GM18867 (cell line): ENCODE measurements at regions not wholly inside any gene's neighbourhood (a gene's known extent, or its start where the extent isn't known, plus 50 kb on each side); places are given as distances from the start of the nearest gene placed in this dataset.
"Not testable (repeated sequence)": the region's sequence is repeated elsewhere in the genome, so short reads cannot be mapped to it uniquely, and the experiment has no call there.

Source experiments
- ATAC-seq: cut with Tn5 transposase; IDR thresholded peaks from one replicate; pipeline ENCODE4 v1.9.1; 2021; ENCODE audit warnings: mild to moderate bottlenecking, moderate library complexity; ENCODE audit not compliant: unreplicated experiment

DNA sequence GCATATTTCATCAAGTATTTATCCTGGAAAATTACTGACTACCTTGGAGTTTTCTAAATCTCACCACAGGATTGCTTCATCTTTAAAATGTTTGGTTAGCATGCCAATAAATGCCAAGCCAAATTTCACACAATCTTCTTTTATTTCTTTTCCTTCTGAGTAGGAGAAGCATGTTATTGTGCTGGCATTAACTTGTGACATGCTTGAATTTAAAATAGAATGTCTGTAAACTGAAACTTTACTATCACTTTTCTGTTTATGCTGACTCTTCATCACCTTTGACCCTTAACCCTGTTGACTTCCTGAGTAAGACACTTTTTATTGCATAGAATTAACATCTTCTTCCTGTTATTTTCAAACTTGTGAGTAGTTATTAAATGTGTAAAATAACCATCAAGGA lies 56.2 kb upstream of the LRRTM4 start:
- ATAC-seq: no peak

DNA sequence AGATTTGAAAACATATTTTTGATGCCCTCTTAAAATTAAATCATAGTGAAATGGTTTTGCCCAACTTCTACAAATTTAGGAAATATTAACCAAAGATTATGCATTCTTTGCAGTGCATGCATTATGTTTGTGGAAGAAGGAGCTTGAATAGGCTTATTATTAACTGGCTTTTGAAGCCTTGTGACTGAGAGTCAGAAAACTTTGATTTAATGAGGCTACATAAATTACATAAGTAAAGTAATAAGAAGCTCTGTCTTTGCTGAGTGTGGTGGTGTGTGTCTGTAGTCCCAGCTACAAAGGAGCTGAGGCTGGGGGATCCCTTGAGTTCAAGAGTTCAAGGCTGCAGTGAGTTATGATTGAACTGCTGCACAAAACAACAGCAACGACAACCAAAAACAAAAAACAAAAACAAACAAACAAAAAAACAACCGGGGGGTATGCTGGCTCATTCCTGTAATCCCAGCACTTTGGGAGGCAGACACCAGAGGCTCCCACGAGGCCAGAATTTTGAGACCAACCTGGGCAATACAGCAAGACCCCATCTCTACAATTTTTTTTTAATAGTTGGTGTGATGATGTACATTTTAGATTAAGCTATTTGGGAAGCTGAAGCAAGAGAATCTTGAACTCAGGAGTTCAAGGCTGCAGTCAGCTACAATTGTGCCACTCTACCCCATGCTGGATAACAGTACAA lies 57.0 kb upstream of the LRRTM4 start:
- no peak for ATAC-seq

DNA sequence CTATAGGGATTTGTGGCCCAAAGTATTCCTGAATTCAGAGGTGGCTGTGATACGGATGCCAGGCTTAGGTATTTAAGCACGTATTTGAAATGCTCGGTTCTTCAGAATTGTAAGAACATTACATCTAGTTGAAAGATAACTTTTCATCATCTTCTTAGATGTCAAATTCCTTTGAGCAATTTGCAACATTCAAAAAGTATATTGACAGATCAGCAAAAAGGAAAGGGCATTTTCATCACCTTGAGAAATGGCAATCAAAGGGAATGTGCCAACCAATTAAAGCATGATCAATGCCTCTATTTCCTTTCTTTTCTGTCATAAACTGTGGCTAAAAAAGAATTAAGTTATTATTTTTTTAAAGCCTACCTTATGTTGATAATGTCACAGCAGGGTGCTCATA lies 66.3 kb upstream of the LRRTM4 start:
- ATAC-seq: no peak

DNA sequence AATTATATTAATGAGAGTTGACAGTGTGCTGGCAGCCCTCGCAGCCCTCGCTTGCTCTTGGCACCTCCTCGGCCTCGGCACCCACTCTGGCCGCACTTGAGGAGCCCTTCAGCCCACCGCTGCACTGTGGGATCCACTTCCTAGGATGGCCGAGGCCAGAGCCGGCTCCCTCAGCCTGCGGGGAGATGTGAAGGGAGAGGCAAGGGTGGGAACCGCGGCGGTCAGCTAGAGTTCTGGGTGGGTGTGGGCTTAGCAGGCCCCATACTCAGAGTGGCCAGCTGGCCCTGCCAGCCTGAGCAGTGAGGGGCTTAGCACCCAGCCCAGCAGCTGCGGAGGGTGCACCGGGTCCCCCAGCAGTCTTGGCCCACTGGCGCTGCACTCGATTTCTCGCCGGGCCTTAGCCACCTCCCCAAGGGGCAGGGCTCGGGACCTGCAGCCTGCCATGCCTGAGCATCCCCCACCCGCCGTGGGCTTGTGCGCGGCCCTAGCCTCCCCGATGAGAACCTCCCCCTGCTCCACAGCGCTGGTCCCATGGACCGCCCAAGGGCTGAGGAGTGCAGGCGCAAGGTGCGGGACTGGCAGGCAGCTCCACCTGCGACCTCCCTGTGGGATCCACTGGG lies 68.2 kb upstream of the LRRTM4 start:
- ATAC-seq: no peak

- not testable (repeated sequence) for ATAC-seq
Measured at GRCh38 chr2:77592955-77593354, 70.8 kb upstream of the LRRTM4 start.

- ATAC-seq: no peak
Measured at GRCh38 chr2:77602771-77603170, 80.6 kb upstream of the LRRTM4 start.

DNA sequence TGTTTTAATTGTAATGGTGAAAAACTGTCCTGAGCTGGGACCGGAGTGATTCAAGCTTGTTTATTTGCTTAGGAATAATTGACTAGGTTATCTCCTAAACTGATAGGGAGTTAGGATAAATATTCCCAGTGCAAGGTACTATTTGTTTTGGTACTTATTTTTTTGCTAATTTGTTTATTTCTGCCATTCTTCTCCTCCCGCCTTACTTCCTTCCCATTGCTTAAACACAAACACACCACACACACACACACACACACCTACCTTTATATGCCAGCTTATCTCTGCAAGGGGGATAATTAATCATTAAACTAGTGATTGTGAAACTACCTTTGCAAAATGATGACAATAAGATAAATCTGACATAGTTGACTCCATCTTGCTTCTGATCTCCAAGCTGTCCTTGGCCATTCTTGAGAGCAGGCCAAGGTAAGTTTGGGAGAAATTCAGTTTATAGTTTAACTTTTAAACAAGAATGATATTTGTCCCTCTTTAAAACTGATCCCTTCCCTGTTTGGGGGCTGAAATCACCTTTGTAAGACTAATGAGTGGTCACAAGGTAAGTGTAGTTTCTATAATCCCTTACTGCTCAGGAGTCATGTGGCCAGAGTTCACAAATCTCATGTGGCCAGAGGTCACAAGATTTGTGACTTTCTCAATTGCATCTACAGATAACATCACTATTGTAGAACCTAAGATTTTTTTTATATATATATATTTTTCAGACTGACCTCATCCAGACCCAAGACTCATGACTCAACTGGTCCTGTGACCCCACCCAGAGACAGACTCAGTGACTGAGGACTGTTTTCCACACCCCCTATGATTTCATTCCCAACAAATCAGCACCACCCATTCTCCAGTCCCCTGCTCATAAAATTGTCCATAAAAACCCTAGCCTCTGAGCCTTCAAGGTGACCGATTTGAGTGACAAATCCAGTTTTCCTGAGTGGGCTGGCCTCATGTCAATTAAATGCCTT lies 83.1 kb upstream of the LRRTM4 start:
- ATAC-seq: no peak

- ATAC-seq: no peak
Measured at GRCh38 chr2:77608510-77608909, 86.3 kb upstream of the LRRTM4 start.

GRCh38 chr2:77629539-77629938 lies 107.4 kb upstream of the LRRTM4 start:
- ATAC-seq: no peak

GRCh38 chr2:77631007-77631406 lies 108.8 kb upstream of the LRRTM4 start:
- no peak for ATAC-seq

GRCh38 chr2:77633601-77634000 lies 111.4 kb upstream of the LRRTM4 start:
- ATAC-seq: no peak

- ATAC-seq: no peak
Measured at GRCh38 chr2:77640924-77641323, 118.7 kb upstream of the LRRTM4 start.

- ATAC-seq: no peak
Measured at GRCh38 chr2:77642339-77642738, 120.2 kb upstream of the LRRTM4 start.

DNA sequence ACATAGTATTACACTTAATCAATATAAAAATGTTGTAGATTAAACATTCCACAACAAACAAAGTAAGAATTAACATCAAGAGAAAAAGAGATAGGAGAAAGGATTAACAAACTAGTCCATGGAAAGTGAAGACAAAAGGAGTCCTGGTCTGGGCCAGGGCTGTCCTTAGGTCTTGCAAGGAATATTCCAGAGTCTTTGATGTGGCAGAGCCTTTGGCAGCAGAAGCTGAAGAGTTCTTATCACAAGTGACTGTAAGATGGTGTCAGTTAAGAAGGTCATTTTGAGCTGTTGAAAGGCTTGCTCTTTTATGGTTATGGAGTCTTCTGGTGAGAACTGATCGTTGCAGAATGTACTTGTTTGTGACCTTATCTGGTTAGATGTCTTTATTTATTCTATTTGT lies 127.7 kb upstream of the LRRTM4 start:
- no peak for ATAC-seq

- ATAC-seq: no peak
Measured at GRCh38 chr2:77652499-77652898, 130.3 kb upstream of the LRRTM4 start.

DNA sequence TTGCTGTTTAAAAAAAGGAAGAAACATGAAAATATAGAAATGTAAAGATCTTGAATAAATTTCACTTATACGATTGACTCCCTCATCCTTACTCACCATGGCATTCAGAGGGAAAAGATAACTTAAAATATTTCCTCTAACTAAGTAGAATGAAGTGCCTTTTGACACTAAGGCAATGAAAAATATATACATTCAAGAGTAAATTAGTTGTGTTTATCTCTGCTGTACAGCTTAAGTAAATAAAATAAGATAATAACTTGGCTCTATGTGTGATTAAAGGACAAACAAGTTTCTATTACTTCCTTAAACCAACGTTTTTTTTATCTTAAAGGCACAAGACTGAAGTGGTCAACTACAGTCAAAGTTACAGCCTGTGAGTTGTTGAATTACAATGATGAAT lies 142.3 kb upstream of the LRRTM4 start:
- no peak for ATAC-seq

DNA sequence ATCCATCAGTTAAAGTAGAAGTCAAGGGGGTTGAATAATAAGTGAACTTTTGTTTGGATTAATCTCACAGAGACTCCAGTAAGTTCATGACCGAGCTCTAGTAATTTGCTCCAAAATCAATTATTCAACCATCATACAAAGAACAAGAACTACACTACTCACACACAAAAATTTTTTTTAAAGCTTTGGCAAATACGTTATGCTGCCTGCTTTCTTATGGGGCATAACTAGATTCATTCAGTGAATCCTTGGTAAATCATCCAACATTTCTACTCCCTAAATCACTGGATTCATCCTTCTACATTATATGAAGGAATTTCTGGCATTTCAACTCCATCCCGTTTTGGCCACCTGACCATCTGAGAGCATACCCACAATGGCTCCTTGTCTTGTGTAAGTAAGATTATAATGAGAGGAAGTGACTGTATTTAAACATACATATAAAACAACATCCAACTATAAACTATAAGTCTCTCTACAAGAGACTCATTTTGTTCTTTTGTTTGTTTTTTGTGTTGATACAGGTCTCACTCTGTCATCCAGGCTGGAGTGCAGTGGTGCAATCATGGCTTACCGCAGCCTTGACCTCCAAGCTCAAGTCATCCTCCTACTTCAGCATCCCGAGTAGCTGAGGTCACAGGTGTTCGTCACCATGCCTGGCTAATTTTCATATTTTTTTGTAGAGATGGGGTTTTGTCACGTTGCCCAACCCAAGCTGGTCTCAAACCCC lies 144.2 kb upstream of the LRRTM4 start:
- ATAC-seq: no peak

DNA sequence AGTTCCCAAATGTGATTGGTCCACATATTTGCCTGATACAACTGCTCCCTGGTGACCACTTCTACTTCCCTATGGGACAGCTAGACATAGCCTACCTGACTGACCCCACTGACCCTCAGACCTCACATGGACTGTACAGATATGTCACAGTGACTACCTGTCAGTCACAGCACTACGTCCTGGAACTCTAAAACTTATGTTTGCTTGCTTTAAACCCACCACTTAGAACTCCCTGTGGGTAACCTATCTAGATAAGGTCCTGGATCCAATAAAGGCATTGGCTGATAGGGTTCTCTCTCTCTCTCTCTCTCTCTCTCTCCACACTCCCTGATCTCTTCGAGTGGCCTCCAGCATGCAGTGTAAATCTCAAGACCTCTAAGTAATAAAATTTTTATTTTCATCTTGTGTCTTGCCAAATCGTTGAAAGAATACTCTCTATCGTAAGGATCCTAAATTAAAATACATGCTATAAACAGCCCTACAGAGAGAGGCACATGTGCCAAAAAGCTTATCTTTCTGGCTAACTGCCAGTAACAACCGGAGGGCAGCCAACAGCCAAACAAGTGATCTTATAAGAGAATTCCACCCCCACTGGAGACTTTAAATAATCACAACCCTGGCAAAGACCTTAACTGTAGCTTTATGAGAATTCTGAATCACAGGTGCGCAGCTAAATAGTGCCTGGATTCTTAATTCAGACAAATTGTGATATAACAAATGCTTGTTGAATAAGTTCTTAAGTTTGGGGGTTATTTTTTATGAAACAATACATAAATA lies 162.6 kb upstream of the LRRTM4 start:
- not testable (repeated sequence) for ATAC-seq

DNA sequence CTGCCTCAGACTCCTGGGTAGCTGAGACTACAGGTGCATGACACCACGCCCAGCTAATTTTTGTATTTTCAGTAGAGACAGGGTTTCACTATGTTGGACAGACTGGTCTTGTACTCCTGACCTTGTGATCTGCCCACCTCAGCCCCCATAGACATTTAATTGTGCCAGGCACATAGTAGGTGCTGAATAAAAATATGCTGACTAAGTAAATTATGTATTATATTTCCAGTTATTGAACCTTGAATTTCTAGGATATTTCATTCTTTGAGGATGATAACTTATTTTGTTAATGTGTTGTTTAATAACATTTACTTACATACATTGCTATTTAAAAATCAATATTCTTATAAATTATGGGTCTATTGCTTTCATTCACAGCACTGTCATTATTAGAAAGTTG lies 190.4 kb upstream of the LRRTM4 start:
- ATAC-seq: no peak

DNA sequence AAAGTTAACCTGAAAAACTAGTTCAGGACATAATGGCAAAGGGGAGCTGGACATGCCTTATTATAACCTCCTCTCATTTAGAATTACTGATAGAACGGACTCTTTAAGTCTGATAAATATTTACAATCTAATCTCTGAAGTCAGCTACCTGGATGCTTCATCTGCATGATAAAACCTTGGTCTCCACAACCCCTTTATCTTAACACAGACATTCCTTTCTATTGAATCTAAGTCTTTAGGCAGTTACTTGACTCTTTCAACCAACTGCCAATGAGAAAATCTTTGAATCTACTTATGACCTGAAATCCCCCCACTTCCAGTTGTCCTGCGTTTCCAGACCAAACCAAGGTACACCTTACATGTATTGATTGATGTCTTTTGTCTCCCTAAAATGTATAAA lies 191.2 kb upstream of the LRRTM4 start:
- no peak for ATAC-seq
